ENCODE measurements at regions not wholly inside any gene's neighbourhood (a gene's known extent, or its start where the extent isn't known, plus 50 kb on each side); places are given as distances from the start of the nearest gene placed in this dataset.

DNA sequence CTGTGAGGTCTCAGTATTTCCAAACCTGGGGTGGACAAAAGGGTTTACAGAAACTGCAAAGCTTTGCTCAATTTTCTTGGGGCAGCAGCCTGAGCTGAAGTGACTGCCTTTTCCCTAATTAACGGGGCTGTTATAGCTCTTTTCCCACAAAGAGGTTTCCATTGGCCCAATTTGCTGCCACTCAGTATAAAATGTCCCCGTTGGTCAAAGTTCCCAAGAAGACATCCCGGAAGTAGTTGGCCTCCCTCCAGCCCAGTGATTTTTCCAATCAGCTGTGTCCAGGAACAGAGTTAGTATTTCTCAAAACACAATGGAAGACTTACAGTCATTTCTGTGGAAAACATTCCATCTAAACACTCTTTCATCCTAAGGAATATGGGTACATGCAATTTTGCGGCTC, 643.6 kb downstream of the ACTL7B start:
- H3K4ac ChIP-seq (ENCODE audit: low read depth, low read length), result no peak overlapping the region
- no peak overlapping the region for H3K23ac ChIP-seq (ENCODE audit: insufficient read length, low read depth, low read length)
- H2AFZ ChIP-seq (ENCODE audit: low read length), result no peak overlapping the region
- H4K91ac ChIP-seq (ENCODE audit: insufficient read length, low read depth, low read length), result no peak overlapping the region
- H3K27me3 ChIP-seq (ENCODE audit: insufficient read depth, low read length), result no peaks in the 10 kb centered on the region
- Mint-ChIP-seq H3K27me3 (ENCODE audit: low read depth) (peaks cover 2% of the 10 kb centered on the region; the same call in 1 of the 2 replicates), H3K4me3 (no peak overlapping the region), H3K4me1 (0 out of 4 replicates have a peak, but pooled peaks cover 0 to 3% of the 10 kb centered on the region in 2 experiments), H3K9me3 (no peaks in the 10 kb centered on the region; a peak in 1 of 5 replicates), H3K36me3 (ENCODE audit: insufficient read depth in 1 of 3, low read depth in 3 of 3) (no peaks in the 10 kb centered on the region), H3K27ac (no peak overlapping the region)
- H3T11ph ChIP-seq (ENCODE audit: low read length), result no peak overlapping the region
- no peak overlapping the region for H2BK15ac ChIP-seq (ENCODE audit: low read depth, low read length)
- H3K4me2 ChIP-seq (ENCODE audit: insufficient read depth, insufficient read length, low read length), result no peak overlapping the region
- TF ChIP-seq, protein P1, sequence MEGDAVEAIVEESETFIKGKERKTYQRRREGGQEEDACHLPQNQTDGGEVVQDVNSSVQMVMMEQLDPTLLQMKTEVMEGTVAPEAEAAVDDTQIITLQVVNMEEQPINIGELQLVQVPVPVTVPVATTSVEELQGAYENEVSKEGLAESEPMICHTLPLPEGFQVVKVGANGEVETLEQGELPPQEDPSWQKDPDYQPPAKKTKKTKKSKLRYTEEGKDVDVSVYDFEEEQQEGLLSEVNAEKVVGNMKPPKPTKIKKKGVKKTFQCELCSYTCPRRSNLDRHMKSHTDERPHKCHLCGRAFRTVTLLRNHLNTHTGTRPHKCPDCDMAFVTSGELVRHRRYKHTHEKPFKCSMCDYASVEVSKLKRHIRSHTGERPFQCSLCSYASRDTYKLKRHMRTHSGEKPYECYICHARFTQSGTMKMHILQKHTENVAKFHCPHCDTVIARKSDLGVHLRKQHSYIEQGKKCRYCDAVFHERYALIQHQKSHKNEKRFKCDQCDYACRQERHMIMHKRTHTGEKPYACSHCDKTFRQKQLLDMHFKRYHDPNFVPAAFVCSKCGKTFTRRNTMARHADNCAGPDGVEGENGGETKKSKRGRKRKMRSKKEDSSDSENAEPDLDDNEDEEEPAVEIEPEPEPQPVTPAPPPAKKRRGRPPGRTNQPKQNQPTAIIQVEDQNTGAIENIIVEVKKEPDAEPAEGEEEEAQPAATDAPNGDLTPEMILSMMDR (conservative IDR thresholded peaks at IDR 0.05), result no peak
- WGBS (ENCODE audit: extremely low coverage, insufficient read length, low lambda C conversion rate), result no CpG with 5 or more reads among the region's 4 CpGs
- no peaks in the 10 kb centered on the region for H3K79me1 ChIP-seq (ENCODE audit: insufficient read depth, low read depth, low read length, poor library complexity, severe bottlenecking)
- no peak overlapping the region for H2BK5ac ChIP-seq (ENCODE audit: insufficient read length, low read length)
- no peak overlapping the region for H2BK120ac ChIP-seq (ENCODE audit: low read depth, low read length, poor library complexity, severe bottlenecking)
- H3K9me3 ChIP-seq (ENCODE audit: control insufficient read depth, low read depth, low read length), result no peaks in the 10 kb centered on the region
- no peaks in the 10 kb centered on the region; the same call in 1 of the 2 replicates for H3K4me1 ChIP-seq (ENCODE audit: insufficient read depth, low read length)
- no peak overlapping the region for H3K18ac ChIP-seq (ENCODE audit: insufficient read length, low read depth, low read length)
- no peak overlapping the region for H3K27ac ChIP-seq (ENCODE audit: insufficient read length, low read depth, low read length)
- no peak overlapping the region for H4K5ac ChIP-seq (ENCODE audit: insufficient read length, low read depth, low read length)
- H3K79me2 ChIP-seq (ENCODE audit: insufficient read depth, low read length), result no peaks in the 10 kb centered on the region
- H3K56ac ChIP-seq (ENCODE audit: insufficient read length, low read depth, low read length), result no peak overlapping the region
- H3K9ac ChIP-seq (ENCODE audit: extremely low read depth, insufficient read length, low read length), result no peak overlapping the region
- no peak overlapping the region for H2BK20ac ChIP-seq (ENCODE audit: low read depth, low read length, poor library complexity, severe bottlenecking)
- no peak overlapping the region for H4K8ac ChIP-seq (replicated peaks; ENCODE audit: insufficient read length, low read depth, low read length)
- DNase-seq, result no peak
- no peaks in the 10 kb centered on the region for H3K23me2 ChIP-seq (ENCODE audit: insufficient read length, low read depth, low read length, poor library complexity, severe bottlenecking)
- H2BK12ac ChIP-seq (ENCODE audit: insufficient read length, low read depth, low read length), result no peak overlapping the region
- no peak overlapping the region for H2AK5ac ChIP-seq (ENCODE audit: insufficient read length, low read length)
- no peak overlapping the region for H3K14ac ChIP-seq (ENCODE audit: insufficient read depth, low read length)
- H4K20me1 ChIP-seq (ENCODE audit: control insufficient read depth, insufficient read depth, insufficient read length), result no peaks in the 10 kb centered on the region
